ENCODE measurements at regions not wholly inside any gene's neighbourhood (a gene's known extent, or its start where the extent isn't known, plus 50 kb on each side); places are given as distances from the start of the nearest gene placed in this dataset.
"Not testable (repeated sequence)": the region's sequence is repeated elsewhere in the genome, so short reads cannot be mapped to it uniquely, and the experiment has no call there.

GRCh38 chr9:94387338-94388010 is 59.0 kb upstream of the NUTM2F start:
- DNase-seq = not testable (repeated sequence)

DNA sequence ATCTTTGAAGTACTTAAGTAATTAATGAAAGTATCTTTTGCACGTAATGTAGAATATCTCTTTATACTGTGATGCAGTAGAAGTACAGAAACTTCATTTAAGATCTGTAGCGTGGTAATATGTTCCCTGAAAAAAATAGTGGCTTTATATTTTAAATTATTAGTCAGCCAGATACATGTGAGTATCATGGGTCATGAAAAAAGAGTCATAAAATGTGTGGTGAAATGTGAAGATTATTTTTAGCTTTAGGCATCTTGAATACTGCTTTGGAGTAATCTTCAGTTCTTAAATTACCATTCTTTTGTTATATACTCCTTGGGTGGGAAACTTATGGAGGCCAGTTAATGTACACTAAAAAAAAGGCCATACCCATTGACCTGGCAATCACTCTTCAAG is 59.6 kb upstream of the NUTM2F start:
- not testable (repeated sequence) for DNase-seq

DNA sequence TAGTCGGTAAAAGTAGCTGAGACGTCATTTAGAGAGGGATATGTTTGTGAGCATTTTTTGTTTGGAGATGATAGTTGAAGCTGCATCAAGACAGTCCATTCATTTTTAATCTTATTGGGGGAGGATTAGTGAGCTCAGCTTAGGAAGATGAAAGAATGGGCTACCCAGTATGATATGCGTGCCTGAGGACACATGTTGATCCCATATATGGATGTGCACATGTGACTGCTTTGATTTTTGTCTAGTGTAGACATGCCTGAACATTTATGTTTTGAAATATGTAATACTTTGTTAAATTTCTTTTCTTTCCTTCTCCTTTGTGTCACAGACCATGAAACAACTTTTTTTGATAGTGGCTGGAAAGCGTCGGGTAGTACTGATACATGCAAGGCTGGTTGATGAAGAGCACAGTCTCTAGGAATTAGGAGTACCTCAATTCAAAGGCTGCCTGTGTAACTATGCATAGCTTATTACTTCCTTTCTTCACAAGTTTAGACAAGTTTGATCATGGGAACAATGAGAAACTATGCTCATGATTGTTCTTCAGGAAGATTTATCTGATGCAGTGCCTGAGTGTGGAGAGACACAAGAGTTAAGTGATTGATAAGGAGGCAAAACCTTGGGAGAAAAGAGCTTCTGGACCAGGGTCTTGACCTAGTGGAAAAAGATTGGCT is 62.1 kb upstream of the NUTM2F start:
- DNase-seq = not testable (repeated sequence)

- DNase-seq = not testable (repeated sequence)
Measured at GRCh38 chr9:94392971-94393624, 64.7 kb upstream of the NUTM2F start.

DNA sequence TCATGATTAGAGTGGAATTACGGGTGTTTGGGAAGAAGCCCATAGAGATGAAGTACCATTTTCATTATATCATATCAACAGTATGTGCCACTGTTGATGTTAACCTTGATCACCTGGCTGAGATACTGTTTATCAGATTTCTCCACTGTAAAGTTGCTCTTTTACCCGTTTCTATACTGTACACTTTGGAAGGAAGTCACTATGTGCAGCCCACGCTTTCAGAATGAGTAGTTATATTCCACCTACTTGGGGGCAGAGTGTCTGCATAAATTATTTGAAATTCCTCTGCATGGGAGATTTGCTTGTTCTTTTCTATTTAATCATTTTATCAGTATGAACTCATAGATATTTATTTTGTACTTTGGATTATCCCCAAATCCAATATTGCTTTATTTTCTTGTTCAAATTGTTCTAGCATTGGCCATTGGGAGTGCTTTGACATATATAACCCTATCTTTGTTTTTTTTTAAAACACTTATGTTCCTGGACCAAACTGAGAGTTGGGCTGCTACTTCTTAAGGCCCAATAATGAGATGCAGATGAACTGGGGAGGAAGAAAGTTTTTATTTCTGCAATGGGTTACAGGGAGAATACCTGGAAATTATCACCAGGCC is 69.4 kb upstream of the NUTM2F start:
- not testable (repeated sequence) for DNase-seq

GRCh38 chr9:94400461-94400860 is 72.0 kb upstream of the NUTM2F start:
- not testable (repeated sequence) for DNase-seq

GRCh38 chr9:94402795-94403194 is 74.4 kb upstream of the NUTM2F start:
- not testable (repeated sequence) for DNase-seq

DNA sequence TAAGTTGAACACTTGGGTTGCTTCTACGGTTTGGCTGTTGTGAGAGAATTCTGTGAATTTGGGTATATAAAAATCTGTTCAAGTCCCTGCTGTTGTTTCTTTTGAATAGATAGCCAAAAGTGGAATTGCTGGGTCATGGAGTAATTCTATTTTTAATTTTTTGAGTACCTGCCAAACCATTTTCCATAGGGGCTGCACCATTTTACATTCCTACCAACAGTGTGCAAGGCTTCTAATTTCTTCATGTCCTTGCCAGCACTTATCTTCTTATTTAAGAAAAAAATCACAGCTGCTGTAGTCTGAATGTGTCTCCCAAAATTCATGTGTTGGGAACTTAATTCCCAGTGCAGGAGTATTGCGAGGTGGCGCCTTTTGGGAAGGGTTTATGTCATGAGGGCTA is 75.1 kb upstream of the NUTM2F start:
- DNase-seq = not testable (repeated sequence)

DNA sequence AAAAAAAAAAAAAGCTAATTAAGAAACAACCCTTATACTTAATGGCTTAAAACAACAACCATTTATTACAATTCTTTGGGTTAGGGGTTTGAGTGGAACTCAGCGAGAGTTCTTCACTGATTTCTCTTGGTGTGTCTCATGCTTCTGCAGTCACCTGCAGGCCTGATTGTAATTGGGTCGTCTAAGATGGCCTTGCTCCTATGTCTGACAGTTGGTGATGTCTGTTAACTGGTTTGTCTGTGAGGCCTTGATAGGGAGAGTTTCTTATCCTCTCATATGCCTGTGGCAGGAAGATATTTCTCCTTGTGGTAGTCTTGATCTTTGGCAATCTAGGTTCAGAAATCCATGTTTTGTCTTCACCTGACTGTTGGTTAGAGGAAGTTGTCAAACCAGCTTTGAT is 85.2 kb upstream of the NUTM2F start:
- DNase-seq = not testable (repeated sequence)

- not testable (repeated sequence) for DNase-seq
Measured at GRCh38 chr9:94415111-94415510, 86.7 kb upstream of the NUTM2F start.

- not testable (repeated sequence) for DNase-seq
Measured at GRCh38 chr9:94420098-94420497, 91.7 kb upstream of the NUTM2F start.

DNA sequence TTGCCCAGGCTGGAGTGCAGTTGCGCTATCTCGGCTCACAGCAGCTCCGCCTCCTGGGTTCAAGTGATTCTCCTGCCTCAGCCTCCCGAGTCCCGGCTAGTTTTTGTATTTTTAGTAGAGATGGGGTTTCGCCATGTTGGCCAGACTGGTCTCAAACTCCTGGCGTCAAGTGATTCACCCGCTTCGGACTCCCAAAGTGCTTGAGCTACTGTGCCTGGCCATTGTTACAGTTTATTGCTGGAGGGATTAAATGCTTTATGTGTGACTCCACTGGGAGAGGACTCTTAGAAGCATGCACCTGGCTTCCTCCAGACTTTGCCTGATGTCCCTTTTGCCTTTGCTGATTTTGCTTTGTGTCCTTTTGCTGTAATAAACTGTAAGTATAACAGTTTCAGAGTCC is 93.5 kb upstream of the NUTM2F start:
- not testable (repeated sequence) for DNase-seq

DNA sequence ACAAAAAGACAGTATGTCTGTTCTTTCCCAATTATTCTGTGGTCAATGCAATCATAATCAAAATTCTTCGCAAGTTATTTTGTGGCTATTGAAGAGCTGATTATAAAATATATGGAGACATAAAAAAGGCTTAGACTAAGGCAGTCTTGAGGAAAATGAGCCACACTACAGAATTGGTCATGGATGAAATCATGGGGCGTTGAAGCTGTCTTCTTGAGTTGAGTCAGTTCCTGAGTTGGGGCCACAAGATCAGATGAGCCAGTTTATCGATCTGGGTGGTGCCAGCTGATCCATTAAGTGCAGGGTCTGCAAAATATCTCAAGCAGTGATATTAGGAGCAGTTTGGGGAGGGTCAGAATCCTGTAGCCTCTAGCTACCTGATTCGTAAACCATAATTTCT is 96.9 kb upstream of the NUTM2F start:
- DNase-seq = not testable (repeated sequence)

- not testable (repeated sequence) for DNase-seq
Measured at GRCh38 chr9:94437128-94437527, 108.7 kb upstream of the NUTM2F start.

- not testable (repeated sequence) for DNase-seq
Measured at GRCh38 chr9:94438336-94438735, 109.9 kb upstream of the NUTM2F start.

DNA sequence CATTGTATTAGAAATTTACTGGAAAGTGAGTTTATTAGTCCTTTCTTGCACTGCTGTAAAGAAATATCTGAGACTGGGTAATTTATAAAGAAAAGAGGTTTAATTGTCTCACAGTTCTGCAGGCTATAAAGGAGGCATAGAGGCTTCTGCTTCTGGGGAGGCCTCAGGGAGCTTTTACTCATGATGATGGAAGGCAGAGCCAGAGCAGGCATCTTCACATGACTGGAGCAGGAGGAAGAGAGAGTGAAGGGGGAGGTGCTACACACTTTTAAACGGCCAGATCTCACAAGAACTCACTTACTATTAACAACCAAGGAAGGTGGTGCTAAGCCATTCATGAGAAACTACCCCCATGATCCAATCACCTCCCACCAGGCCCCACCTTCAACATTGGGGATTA is 112.7 kb upstream of the NUTM2F start:
- not testable (repeated sequence) for DNase-seq

- DNase-seq = no peak
Measured at GRCh38 chr9:94441796-94442195, 113.1 kb upstream of the PCAT7 start.

- DNase-seq = no peak
Measured at GRCh38 chr9:94443032-94443722, 111.7 kb upstream of the PCAT7 start.

GRCh38 chr9:94445863-94446262 is 109.0 kb upstream of the PCAT7 start:
- DNase-seq = no peak

DNA sequence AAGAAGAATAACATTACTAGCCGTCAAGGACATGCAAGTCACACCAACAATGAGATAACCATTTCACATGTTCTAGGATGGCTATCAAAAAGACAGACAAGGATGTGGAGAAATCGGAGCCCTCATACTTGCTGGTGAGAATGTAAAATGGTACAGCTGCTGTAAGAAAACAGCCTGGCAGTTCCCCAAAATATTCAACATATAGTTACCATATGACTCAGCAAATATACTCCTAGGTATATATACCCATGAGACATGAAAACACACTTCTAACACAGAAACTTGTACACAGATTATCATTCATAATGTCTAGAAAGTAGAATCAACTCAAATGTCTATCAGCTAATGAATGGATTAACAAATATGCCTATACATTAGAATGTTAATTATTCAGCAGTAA is 105.4 kb upstream of the PCAT7 start:
- DNase-seq = no peak

GRCh38 chr9:94464790-94465189 is 90.1 kb upstream of the PCAT7 start:
- DNase-seq = no peak

- DNase-seq = not testable (repeated sequence)
Measured at GRCh38 chr9:94472063-94472462, 82.8 kb upstream of the PCAT7 start.
